ENCODE measurements at regions not wholly inside any gene's neighbourhood (a gene's known extent, or its start where the extent isn't known, plus 50 kb on each side); places are given as distances from the start of the nearest gene placed in this dataset.
"Not testable (repeated sequence)": the region's sequence is repeated elsewhere in the genome, so short reads cannot be mapped to it uniquely, and the experiment has no call there.

DNA sequence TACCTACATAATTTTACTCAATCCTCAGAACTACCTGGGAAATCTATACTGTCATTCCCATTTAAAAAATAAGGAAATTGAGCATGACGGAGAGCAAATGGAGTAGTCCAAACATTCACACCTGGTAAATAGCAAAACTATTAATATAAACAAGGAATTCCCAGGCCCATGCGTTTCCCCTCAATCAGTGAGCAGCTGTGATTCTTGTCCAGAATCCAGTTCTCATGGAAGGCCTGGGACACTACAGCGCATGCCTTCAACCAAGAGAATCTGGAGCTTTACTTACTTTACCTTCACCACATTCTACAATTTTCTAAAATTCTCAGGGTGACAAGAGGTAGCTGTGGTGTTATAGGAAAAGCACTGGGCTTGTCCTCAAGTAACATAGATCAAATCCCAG lies 259.0 kb downstream of the LRATD1 start:
- TF ChIP-seq, protein P1, sequence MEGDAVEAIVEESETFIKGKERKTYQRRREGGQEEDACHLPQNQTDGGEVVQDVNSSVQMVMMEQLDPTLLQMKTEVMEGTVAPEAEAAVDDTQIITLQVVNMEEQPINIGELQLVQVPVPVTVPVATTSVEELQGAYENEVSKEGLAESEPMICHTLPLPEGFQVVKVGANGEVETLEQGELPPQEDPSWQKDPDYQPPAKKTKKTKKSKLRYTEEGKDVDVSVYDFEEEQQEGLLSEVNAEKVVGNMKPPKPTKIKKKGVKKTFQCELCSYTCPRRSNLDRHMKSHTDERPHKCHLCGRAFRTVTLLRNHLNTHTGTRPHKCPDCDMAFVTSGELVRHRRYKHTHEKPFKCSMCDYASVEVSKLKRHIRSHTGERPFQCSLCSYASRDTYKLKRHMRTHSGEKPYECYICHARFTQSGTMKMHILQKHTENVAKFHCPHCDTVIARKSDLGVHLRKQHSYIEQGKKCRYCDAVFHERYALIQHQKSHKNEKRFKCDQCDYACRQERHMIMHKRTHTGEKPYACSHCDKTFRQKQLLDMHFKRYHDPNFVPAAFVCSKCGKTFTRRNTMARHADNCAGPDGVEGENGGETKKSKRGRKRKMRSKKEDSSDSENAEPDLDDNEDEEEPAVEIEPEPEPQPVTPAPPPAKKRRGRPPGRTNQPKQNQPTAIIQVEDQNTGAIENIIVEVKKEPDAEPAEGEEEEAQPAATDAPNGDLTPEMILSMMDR (conservative IDR thresholded peaks at IDR 0.05; ENCODE audit: low read depth), result no peak
- no peak overlapping the region for H3K27ac ChIP-seq
- DNase-seq (ENCODE audit: low spot score), result no peak
- CTCF ChIA-PET, result interaction anchor here (0.6 kb wide), 1 partner anchor 341 kb away, joined by 3 read pairs; no protein-coding TSS in a partner anchor
- POLR2A ChIA-PET (ENCODE audit: low non-redundant PET), result no interaction called here

DNA sequence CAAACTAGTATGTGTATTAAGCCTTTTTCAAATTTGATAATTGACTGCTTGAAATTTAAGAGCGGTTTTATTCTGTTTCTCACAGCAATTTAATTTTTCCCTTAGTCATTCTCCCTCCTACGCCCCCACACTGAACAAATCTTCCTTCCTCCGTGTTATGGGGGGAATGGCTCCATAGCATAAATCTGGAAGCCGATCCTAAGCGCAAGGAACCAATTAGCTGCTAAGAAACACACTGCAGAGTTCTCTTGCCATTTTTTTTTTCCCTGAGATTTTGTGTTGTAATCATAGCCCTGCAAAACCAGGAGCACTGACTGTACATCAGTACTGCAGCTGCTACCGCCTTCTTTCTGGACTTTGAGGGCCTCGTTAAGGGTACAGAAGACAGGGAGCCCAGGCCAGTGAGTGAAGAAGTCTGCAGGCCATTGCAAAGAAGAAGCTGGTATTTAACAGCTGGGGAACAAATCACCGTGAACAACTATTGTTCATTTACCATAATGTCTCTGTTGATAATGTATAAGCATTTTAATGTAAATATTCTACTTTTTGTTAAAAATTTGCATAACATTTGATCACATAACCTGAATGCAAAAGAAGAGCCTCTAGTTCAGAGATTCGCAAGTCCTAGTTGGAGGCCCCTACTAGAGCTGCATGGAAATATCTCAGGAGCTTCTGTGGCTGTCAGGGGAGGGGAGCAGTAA lies 264.0 kb downstream of the LRATD1 start:
- CTCF ChIA-PET, result interaction anchor here (0.7 kb wide), 1 partner anchor 9 kb away, joined by 3 read pairs; no protein-coding TSS in a partner anchor
- DNase-seq (ENCODE audit: low spot score), result no peak
- no peak overlapping the region for H3K27ac ChIP-seq
- POLR2A ChIA-PET (ENCODE audit: low non-redundant PET), result no interaction called here
- TF ChIP-seq, protein P1 (conservative IDR thresholded peaks at IDR 0.05; ENCODE audit: low read depth), result no peak

DNA sequence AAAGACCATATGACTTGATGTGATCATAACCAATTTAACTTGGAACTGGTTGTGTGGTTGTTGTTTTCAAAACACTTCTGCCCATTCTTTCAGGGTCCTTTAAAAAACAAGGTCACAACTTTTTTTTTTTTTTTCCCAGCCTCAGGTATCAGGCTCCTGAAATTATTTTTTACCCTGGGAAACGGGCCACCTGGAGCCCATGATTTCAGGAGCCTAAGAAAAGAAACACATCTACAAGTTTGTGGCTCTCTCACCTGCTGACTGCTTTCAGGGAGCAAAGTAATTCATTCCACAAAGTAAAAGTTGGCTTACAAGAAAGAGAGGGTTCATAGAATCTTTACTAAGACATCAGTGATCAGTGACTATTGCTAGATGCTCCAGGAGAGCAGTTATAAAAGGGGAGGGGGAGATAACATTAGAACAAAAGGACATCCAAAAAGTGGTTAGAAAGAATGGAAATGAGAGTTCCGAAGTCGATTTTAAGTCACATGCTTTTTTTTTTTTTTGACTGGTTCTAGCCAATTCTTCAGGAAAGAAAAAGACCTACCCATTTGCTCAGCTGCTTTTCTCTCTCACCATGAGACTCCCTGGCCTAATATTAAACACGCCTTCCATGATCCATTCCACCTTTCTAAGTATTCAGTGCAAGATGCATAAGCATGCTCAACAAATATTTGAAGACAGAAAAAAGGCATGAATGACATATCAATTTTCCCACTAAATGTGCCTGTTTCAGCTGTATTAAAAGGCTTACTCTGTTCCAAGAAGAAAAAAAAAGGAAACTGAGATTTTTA lies 267.3 kb downstream of the LRATD1 start:
- no peak overlapping the region for H3K27ac ChIP-seq
- ChIA-PET POLR2A (ENCODE audit: low non-redundant PET) (no interaction called here), CTCF (interaction anchor here (0.5 kb wide), 1 partner anchor 317 kb away, joined by 3 read pairs; no protein-coding TSS in a partner anchor)
- TF ChIP-seq, protein P1 (conservative IDR thresholded peaks at IDR 0.05; ENCODE audit: low read depth), result no peak
- no peak for DNase-seq (ENCODE audit: low spot score)

DNA sequence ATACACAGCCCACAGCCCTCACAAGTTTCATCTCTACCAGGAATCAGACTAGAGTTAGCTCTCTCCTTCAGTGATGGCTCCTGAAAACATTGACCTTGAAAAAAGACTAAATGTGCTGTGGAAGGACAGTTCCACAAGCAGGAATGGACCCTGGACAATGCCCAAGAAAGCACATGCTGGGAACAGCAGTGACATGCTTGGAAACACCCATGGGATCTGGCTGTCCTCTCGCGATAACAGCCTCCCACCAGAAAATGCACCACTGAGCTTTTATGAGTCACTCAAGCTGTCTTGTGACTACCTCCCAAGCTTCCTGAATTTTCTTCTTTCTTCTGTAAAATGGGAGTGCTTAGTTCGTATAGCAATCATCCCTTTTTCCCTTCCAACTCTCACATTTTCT lies 269.2 kb downstream of the LRATD1 start:
- POLR2A ChIA-PET (ENCODE audit: low non-redundant PET), result no interaction called here
- CTCF ChIA-PET, result interaction anchor here (0.6 kb wide), 1 partner anchor 529 kb away, joined by 3 read pairs; no protein-coding TSS in a partner anchor

DNA sequence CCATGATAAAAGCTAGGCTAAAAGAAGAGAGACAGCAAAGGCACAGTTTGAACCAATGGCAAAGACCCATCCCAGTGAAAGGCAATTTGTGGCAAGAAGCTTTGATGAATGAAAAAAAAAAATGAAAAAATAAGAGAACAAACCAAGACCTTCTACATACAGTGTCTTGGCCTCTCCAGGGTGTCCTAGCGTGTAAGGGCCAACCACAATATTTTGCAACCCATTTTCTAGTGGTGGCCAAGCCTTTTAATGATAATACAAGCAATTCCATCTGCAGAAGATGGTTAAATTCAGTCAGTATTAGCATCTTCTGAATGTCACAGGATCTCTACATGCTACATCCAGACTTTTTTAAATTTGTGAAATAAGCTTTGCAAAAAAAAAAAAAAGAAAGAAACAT lies 270.4 kb downstream of the LRATD1 start:
- CTCF ChIA-PET, result no interaction called here
- no peak overlapping the region for H3K27ac ChIP-seq
- DNase-seq (ENCODE audit: low spot score), result no peak
- POLR2A ChIA-PET (ENCODE audit: low non-redundant PET), result no interaction called here
- TF ChIP-seq, protein P1 (conservative IDR thresholded peaks at IDR 0.05; ENCODE audit: low read depth), result no peak

More for the DNA sequence above, 269.2 kb downstream of the LRATD1 start:
- TF ChIP-seq, protein P1 (conservative IDR thresholded peaks at IDR 0.05; ENCODE audit: low read depth), result no peak
- DNase-seq (ENCODE audit: low spot score), result no peak
- H3K27ac ChIP-seq, result no peak overlapping the region

DNA sequence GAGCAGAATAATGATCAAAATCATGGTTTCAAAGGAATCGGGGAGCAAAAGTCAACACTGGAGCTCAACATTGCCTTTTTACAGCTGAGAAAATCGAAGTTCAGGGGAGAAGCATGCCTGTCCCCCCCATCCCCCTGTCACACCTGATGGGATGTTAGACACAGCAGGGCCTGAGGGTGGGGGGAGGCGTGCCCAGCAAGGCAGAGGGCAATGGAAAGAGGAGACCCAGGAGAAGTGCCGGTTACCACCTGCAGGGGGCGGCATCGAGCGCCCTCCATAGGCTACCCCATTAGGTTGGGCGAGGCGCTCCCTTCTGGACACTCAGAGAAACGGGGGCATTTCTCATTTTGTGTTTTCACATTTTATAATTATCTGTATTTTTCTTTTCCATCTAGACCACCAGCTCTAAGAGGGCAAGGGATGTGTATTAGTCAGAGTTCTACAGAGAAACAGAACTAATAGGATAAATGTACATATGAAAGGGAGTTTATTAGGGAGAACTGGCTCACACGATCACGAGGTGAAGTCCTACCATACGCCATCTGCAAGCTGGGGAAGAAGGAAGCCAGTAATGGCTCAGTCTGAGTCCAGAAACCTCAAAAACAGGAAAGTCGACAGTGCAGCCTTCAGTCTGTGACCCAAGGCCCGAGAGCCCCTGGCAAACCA lies 271.3 kb downstream of the LRATD1 start:
- DNase-seq (ENCODE audit: low spot score), result peak; percentile 12
- ChIA-PET CTCF (no interaction called here), POLR2A (ENCODE audit: low non-redundant PET) (no interaction called here)
- TF ChIP-seq, protein P1 (conservative IDR thresholded peaks at IDR 0.05; ENCODE audit: low read depth), result peak; percentile 32
- H3K27ac ChIP-seq, result no peak overlapping the region

DNA sequence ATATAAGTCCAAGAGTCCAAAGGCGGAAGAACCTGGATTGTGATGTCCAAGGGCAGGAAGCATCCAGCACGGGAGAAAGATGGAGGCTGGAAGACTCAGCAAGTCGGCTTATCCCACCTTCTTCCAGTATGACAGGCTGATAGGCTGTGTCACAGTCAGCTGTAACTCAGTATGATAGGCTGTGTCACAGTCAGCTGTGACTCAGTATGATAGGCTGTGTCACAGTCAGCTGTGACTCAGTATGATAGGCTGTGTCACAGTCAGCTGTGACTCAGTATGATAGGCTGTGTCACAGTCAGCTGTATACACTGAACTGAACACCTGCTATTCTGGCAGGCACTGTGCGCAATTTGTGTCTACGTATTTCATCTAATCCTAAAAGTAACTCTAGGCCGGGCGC lies 271.9 kb downstream of the LRATD1 start:
- CTCF ChIA-PET; H3K27ac ChIP-seq; POLR2A ChIA-PET (ENCODE audit: low non-redundant PET); DNase-seq (ENCODE audit: low spot score): not testable (repeated sequence)
